ENCODE measurements at regions not wholly inside any gene's neighbourhood (a gene's known extent, or its start where the extent isn't known, plus 50 kb on each side); places are given as distances from the start of the nearest gene placed in this dataset.

GRCh38 chr17:54405826-54406225, 494.8 kb upstream of the TOM1L1 start:
- TF ChIP-seq, protein P1, sequence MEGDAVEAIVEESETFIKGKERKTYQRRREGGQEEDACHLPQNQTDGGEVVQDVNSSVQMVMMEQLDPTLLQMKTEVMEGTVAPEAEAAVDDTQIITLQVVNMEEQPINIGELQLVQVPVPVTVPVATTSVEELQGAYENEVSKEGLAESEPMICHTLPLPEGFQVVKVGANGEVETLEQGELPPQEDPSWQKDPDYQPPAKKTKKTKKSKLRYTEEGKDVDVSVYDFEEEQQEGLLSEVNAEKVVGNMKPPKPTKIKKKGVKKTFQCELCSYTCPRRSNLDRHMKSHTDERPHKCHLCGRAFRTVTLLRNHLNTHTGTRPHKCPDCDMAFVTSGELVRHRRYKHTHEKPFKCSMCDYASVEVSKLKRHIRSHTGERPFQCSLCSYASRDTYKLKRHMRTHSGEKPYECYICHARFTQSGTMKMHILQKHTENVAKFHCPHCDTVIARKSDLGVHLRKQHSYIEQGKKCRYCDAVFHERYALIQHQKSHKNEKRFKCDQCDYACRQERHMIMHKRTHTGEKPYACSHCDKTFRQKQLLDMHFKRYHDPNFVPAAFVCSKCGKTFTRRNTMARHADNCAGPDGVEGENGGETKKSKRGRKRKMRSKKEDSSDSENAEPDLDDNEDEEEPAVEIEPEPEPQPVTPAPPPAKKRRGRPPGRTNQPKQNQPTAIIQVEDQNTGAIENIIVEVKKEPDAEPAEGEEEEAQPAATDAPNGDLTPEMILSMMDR (conservative IDR thresholded peaks at IDR 0.05; ENCODE audit: low read depth, low read length): no peak
- TF ChIP-seq EZH2 (IDR thresholded peaks at IDR 0.05; ENCODE audit: low read length, unreplicated experiment): no peak
